Natural killer cell treated with Interleukin-12 subunit alpha and Interleukin-12 subunit beta and Interleukin-15 and Interleukin-18, amount 100 ng/mL, for 72 hours (primary cell): ENCODE measurements at regions not wholly inside any gene's neighbourhood (a gene's known extent, or its start where the extent isn't known, plus 50 kb on each side); places are given as distances from the start of the nearest gene placed in this dataset.

Source experiments
- ATAC-seq, 2 donors: fragments of 150-1000 bp; cut with Tn5 transposase in 1 of 2; sonication (Bioruptor Pico), chemical (Tn5 transposase) in 1 of 2; 2 replicates each; pipeline ENCODE4 v1.10.0; 2021
- DNase-seq: peaks from one replicate; pipeline ENCODE4 v3.0.0; 2022; ENCODE audit warnings: low spot score
- H3K27ac Mint-ChIP-seq, 2 donors: 1 replicate in 1 of 2; 2 replicates in 1 of 2; pipeline ENCODE4 v1.8.0; 2022; ENCODE audit warnings: mixed read lengths in 2 of 2, mild to moderate bottlenecking in 1 of 2, moderate library complexity in 1 of 2
- H3K27me3 Mint-ChIP-seq, 2 donors: 1 replicate in 1 of 2; 2 replicates in 1 of 2; pipeline ENCODE4 v1.8.0; 2022; ENCODE audit warnings: mixed read lengths in 2 of 2
- H3K36me3 Mint-ChIP-seq: one replicate; pipeline ENCODE4 v1.8.0; 2022; ENCODE audit warnings: mixed read lengths
- H3K4me1 Mint-ChIP-seq, 2 donors: 1 replicate in 1 of 2; 2 replicates in 1 of 2; pipeline ENCODE4 v1.8.0; 2022; ENCODE audit warnings: low read depth in 2 of 2, mixed read lengths in 2 of 2, mild to moderate bottlenecking in 1 of 2
- H3K4me3 Mint-ChIP-seq: one replicate; pipeline ENCODE4 v1.8.0; 2022; ENCODE audit warnings: mixed read lengths
- H3K9me3 Mint-ChIP-seq: 2 replicates; pipeline ENCODE4 v1.8.0; 2022; ENCODE audit warnings: mixed read lengths

- no peak for ATAC-seq
Observed at GRCh38 chr20:24733416-24733815, 215.7 kb upstream of the CST7 start.

DNA sequence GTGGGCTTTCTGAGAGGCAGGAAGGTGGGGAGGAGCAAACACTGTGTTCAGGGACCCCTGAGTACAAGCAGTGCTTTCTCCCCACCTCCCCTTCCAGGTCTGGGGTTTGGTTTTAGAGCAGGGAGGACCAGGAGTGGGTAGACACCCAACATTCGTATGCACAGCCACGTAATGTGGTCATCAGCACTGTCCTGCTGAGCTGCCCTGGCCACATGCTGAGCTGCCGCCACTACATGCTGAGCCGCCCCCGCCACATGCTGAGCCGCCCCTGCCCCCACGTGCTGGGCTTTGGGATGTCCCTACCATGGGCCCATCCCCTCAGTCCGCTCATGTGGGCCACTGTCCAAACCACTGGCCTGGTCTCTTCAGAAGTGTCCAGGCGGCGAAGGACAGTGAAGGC is 214.9 kb upstream of the CST7 start:
- Mint-ChIP-seq H3K27ac (no peak overlapping the region), H3K36me3 (no peaks in the 10 kb centered on the region), H3K9me3 (no peaks in the 10 kb centered on the region), H3K27me3 (no peaks in the 10 kb centered on the region), H3K4me3 (no peak overlapping the region), H3K4me1 (peaks cover 3% of the 10 kb centered on the region in 2 donors)
- DNase-seq (no peak), ATAC-seq (no peak)

More at GRCh38 chr20:24733416-24733815, 215.7 kb upstream of the CST7 start:
- H3K4me1 Mint-ChIP-seq = no peaks in the 10 kb centered on the region
- H3K27ac Mint-ChIP-seq = no peak overlapping the region
- no peak for DNase-seq
- no peaks in the 10 kb centered on the region for H3K27me3 Mint-ChIP-seq
- no peak overlapping the region for H3K4me3 Mint-ChIP-seq
- no peaks in the 10 kb centered on the region for H3K36me3 Mint-ChIP-seq
- H3K9me3 Mint-ChIP-seq = no peaks in the 10 kb centered on the region

DNA sequence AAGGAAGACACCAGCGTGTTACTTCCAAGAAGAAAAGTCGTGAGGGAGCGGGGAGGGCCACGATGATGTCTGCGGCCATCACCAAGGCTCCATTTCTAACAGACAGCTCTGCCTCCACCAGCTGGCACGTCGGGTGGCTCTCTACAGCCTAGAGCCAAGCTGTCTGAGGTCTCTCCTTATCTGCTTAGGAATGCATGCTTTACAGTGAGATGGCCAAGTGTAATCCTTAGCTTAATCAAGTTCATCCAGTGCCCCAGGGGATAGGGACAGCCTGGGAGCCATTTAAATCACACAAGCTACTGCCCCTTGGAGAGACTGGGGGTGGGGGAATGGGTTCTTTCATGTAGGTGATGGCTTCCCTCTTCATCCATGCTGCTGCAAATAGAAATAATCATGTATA is 213.8 kb upstream of the CST7 start:
- H3K4me1 Mint-ChIP-seq = peaks cover 7 to 9% of the 10 kb centered on the region in 2 donors
- H3K9me3 Mint-ChIP-seq = no peaks in the 10 kb centered on the region
- DNase-seq = no peak
- H3K27ac Mint-ChIP-seq = no peak overlapping the region
- H3K36me3 Mint-ChIP-seq = no peaks in the 10 kb centered on the region
- ATAC-seq = no peak
- H3K4me3 Mint-ChIP-seq = no peak overlapping the region
- H3K27me3 Mint-ChIP-seq = no peaks in the 10 kb centered on the region

DNA sequence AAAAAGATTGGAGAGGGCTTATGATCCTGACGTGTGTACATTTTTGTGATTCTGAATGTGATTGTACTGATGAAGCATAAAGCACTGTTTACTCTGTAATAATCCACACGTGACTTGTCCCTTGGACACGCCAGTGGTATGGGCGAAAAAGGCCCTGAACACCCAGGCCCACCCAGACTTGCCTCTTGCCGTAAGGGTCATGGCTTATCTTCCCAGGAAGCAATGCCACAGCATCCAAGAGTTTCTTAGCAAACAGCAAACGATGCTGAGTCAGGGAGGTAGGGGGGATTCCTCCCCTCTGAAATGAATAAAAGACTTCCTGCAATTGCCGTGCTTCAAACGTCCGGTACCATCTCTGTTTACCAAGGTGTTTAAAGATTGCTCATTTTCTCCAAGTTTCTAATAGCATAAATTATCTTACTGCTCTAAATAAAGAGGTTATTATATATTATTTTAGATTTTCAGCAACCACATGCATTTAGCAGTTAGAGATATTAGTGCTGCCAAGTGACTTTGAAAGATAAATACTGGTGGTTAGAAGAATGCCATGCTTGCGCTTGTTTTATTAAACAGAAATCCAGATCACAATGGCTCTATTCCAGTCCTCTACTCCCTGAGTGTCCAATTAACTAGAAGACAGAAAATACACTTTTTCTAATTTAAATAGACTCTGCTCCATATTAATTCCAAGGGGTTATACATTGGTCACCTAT is 212.8 kb upstream of the CST7 start:
- DNase-seq = no peak

GRCh38 chr20:24736844-24737211 is 212.2 kb upstream of the CST7 start:
- Mint-ChIP-seq H3K36me3 (no peaks in the 10 kb centered on the region), H3K27ac (no peak overlapping the region), H3K4me1 (peaks cover 7 to 14% of the 10 kb centered on the region in 2 donors), H3K27me3 (no peaks in the 10 kb centered on the region), H3K9me3 (no peaks in the 10 kb centered on the region), H3K4me3 (no peak overlapping the region)
- ATAC-seq (no peak), DNase-seq (no peak)

More for the DNA sequence above, 212.8 kb upstream of the CST7 start:
- peaks cover 7 to 14% of the 10 kb centered on the region in 2 donors for H3K4me1 Mint-ChIP-seq
- H3K9me3 Mint-ChIP-seq = no peaks in the 10 kb centered on the region
- no peak overlapping the region for H3K4me3 Mint-ChIP-seq
- H3K27me3 Mint-ChIP-seq = no peaks in the 10 kb centered on the region
- H3K36me3 Mint-ChIP-seq = no peaks in the 10 kb centered on the region
- no peak overlapping the region for H3K27ac Mint-ChIP-seq
- ATAC-seq = no peak

DNA sequence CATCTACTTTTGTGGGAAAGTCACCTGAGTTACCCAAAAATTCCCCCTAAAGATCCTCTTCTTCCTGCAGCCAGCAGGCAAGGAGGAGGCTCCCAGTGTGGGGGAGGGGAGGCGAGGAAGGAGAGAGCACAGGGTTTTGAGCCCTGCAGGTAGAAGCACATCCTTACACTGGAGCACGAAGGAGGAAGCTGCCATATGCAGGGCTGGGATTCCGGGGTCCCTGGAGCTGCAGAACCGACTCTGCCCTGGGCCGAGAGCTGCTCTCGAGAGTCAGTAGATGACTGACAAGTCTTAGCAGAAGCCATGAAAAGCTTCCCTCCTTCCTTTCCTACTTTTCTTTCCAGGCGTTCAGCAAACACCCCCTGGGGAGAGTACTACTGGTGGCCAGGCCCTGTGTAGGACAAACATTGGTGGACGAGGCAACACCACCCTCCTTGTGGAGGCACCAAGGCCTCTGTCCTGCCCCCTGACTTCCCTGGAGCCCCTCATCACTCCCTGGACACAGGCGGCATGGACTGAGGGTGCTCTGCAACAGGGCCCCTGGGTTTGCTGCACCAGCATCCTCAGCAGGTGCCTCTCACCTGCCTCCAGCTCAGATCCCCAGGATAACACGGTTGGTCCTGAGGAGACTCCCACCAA is 211.7 kb upstream of the CST7 start:
- DNase-seq (no peak), ATAC-seq (no peak)
- Mint-ChIP-seq H3K27me3 (no peaks in the 10 kb centered on the region), H3K4me3 (no peak overlapping the region), H3K36me3 (no peaks in the 10 kb centered on the region), H3K4me1 (peaks cover 7 to 14% of the 10 kb centered on the region in 2 donors), H3K27ac (no peak overlapping the region), H3K9me3 (no peaks in the 10 kb centered on the region)

- H3K4me3 Mint-ChIP-seq = no peak overlapping the region
- H3K36me3 Mint-ChIP-seq = no peaks in the 10 kb centered on the region
- H3K4me1 Mint-ChIP-seq = peaks cover 7 to 14% of the 10 kb centered on the region in 2 donors
- H3K9me3 Mint-ChIP-seq = no peaks in the 10 kb centered on the region
- H3K27ac Mint-ChIP-seq = no peak overlapping the region
- DNase-seq = no peak
- H3K27me3 Mint-ChIP-seq = no peaks in the 10 kb centered on the region
- ATAC-seq = no peak
Observed at GRCh38 chr20:24738058-24738775, 210.9 kb upstream of the CST7 start.

DNA sequence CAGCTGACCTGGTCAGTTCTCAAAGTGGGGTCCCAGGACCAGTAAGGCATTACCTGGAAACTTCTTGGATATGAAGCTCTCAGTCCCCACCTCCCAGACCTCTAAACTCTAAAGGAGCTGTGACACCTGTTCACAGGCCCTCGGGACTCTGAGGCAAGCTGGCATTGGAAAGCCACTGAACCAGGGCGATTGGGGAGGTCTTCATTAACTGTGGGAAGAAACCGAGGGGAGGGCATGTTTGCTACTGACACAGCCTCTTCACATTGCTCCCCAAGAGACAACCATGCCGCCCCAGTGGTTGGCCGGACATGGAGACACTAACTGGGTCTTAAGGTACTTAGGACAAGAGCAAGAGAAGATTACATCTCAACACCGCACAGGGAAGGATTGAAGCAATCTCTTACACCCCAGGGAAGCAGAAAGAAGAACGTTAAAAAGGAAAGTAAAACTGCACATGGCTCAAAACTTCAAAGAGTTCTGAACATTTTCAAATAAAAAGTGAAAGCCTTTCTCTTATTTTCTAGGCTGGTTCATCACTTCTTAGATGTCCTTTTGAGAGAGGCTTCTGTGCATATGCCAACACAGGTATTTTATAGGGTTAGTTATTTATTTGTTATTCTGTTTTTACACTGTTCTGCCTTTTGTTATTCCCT is 210.0 kb upstream of the CST7 start:
- ATAC-seq (peak in 1 of 2 donors; percentile 40), DNase-seq (no peak)
- Mint-ChIP-seq H3K9me3 (no peaks in the 10 kb centered on the region), H3K36me3 (no peaks in the 10 kb centered on the region), H3K4me3 (peak overlapping the region; percentile 13), H3K27me3 (no peaks in the 10 kb centered on the region), H3K4me1 (peaks cover 7 to 14% of the 10 kb centered on the region in 2 donors), H3K27ac (peak overlapping the region; percentile 2 to 63)

GRCh38 chr20:24739746-24740145 is 209.3 kb upstream of the CST7 start:
- no peaks in the 10 kb centered on the region for H3K27me3 Mint-ChIP-seq
- peaks cover 7 to 14% of the 10 kb centered on the region in 2 donors for H3K4me1 Mint-ChIP-seq
- peak overlapping the region; percentile 13 for H3K4me3 Mint-ChIP-seq
- H3K27ac Mint-ChIP-seq = peak overlapping the region; percentile 2 to 63
- DNase-seq = no peak
- no peaks in the 10 kb centered on the region for H3K36me3 Mint-ChIP-seq
- H3K9me3 Mint-ChIP-seq = no peaks in the 10 kb centered on the region
- no peak for ATAC-seq

- ATAC-seq (no peak), DNase-seq (no peak)
- Mint-ChIP-seq H3K36me3 (no peaks in the 10 kb centered on the region), H3K9me3 (no peaks in the 10 kb centered on the region), H3K27ac (no peak overlapping the region), H3K4me1 (peaks cover 7 to 14% of the 10 kb centered on the region in 2 donors), H3K4me3 (no peak overlapping the region), H3K27me3 (no peaks in the 10 kb centered on the region)
Observed at GRCh38 chr20:24741493-24742072, 207.5 kb upstream of the CST7 start.

GRCh38 chr20:24742436-24742835 is 206.6 kb upstream of the CST7 start:
- no peak overlapping the region for H3K27ac Mint-ChIP-seq
- no peaks in the 10 kb centered on the region for H3K27me3 Mint-ChIP-seq
- H3K9me3 Mint-ChIP-seq = no peaks in the 10 kb centered on the region
- no peak overlapping the region for H3K4me3 Mint-ChIP-seq
- H3K4me1 Mint-ChIP-seq = peaks cover 7 to 14% of the 10 kb centered on the region in 2 donors
- DNase-seq (no peak), ATAC-seq (no peak)
- H3K36me3 Mint-ChIP-seq = no peaks in the 10 kb centered on the region

DNA sequence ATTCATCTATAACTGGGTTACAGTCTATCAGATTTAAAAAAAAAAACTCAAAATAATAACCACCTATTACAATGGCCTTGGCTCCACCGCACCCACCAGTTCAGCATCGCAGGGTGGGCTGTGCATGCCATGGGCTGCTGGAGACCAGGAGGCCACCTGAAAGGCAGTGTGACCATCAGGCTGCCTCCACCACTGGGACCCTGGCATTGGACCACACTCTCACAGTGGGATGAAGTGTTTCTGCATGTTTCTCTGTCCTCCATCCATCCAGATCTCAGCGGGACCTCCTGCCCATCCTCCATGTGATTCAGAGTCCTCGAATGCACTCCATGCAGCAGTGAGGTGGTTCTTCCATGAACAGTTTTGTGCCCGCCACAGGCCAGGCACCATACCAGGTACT is 206.1 kb upstream of the CST7 start:
- ATAC-seq (no peak), DNase-seq (no peak)
- Mint-ChIP-seq H3K4me1 (peaks cover 7 to 14% of the 10 kb centered on the region in 2 donors), H3K27ac (no peak overlapping the region), H3K9me3 (no peaks in the 10 kb centered on the region), H3K4me3 (no peak overlapping the region), H3K36me3 (no peaks in the 10 kb centered on the region), H3K27me3 (peaks cover 0 to 2% of the 10 kb centered on the region in 2 donors)

GRCh38 chr20:24743641-24744040 is 205.4 kb upstream of the CST7 start:
- Mint-ChIP-seq H3K27ac (no peak overlapping the region), H3K36me3 (no peaks in the 10 kb centered on the region), H3K27me3 (peaks cover 0 to 2% of the 10 kb centered on the region in 2 donors), H3K4me3 (no peak overlapping the region), H3K9me3 (no peaks in the 10 kb centered on the region), H3K4me1 (peaks cover 7 to 14% of the 10 kb centered on the region in 2 donors)
- DNase-seq = no peak
- no peak for ATAC-seq
